ENCODE measurements at regions not wholly inside any gene's neighbourhood (a gene's known extent, or its start where the extent isn't known, plus 50 kb on each side); places are given as distances from the start of the nearest gene placed in this dataset.

DNA sequence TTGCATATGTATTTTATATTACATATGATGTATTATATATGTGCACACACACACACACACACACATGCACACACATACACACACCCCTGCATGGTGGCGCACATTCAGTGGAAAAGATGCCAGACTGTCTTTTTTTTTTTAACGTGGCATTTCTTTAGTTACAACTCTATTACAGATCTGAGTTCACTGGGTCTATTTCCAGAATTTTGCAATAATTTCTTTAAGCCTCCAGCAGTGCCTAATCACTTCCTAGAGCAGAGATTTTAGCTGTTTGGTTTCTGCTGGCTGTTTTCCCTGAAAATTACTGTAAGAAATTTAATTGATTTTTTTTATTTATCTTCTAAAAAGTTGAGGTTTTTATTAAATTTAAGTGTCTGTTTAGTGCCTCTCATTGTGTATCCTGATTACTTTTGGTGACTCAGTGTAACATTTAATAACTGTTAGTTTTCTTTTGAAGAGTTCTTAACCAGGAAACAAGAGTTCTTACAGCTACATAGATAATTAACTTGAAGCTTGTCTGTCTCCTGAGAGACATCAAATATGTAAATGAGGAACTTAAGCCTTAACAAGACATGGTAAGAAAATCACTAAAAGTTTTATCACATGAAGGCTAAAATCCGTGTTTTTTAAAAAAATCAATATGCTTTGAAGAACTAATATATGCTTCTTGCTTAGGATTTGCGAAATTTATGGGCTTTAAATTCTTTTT, 232.0 kb downstream of the MDFIC start:
- POLR2A ChIA-PET = no interaction called here
- H3K27ac Mint-ChIP-seq = no peak overlapping the region
- H3K79me2 ChIP-seq (ENCODE audit: control insufficient read depth, insufficient read depth, low read length) = no peaks in the 10 kb centered on the region

DNA sequence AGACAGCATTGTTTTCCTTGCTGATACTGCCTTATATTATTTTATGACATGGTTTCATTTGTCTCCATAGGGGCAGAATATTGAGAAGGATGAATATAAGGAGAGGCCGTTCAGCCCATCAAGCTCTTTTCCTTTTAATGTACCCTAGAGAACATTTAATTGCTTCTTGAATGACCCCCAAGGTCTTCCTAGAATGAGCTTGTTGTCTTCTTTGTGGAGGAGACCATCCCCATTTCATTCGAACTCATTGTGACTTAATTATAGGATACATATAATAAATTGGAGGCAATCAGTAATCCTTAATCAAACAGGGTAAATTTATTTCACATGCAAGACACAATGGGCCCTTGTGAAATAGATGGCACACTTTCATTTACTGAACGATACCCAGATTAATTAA, 231.3 kb downstream of the MDFIC start:
- H3K27ac Mint-ChIP-seq = no peak overlapping the region
- Histone ChIP-seq H3K27ac (ENCODE audit: low read length in 2 of 2) (no peak overlapping the region), H3K4me1 (ENCODE audit: control insufficient read depth in 2 of 2, insufficient read depth in 2 of 2, low read length in 2 of 2) (no peaks in the 10 kb centered on the region), H4K20me1 (ENCODE audit: control insufficient read depth, insufficient read depth, low read length, poor library complexity, severe bottlenecking) (no peaks in the 10 kb centered on the region), H3K4me2 (replicated peaks; ENCODE audit: low read depth, low read length, poor library complexity, severe bottlenecking) (no peak overlapping the region), H3K9me3 (ENCODE audit: control extremely low read depth in 1 of 3, control insufficient read depth in 2 of 3, insufficient read depth in 1 of 3, low read length in 2 of 3) (no peaks in the 10 kb centered on the region), H3K79me2 (ENCODE audit: control insufficient read depth, insufficient read depth, low read length) (no peaks in the 10 kb centered on the region), H3K36me3 (replicated peaks in 1 of 2; ENCODE audit: control extremely low read depth in 1 of 2, control insufficient read depth in 1 of 2, extremely low read depth in 1 of 2, insufficient read depth in 2 of 2, low read length in 1 of 2) (no peaks in the 10 kb centered on the region), H3K27me3 (replicated peaks in 1 of 4; ENCODE audit: control extremely low read depth in 1 of 4, control insufficient read depth in 3 of 4, insufficient read depth in 4 of 4, low read length in 3 of 4) (no peaks in the 10 kb centered on the region), H2AFZ (ENCODE audit: insufficient read depth, low read depth, low read length, poor library complexity, severe bottlenecking) (no peak overlapping the region), H3K4me3 (ENCODE audit: control extremely low read depth in 1 of 5, extremely low read depth in 1 of 5, insufficient read depth in 1 of 5, low read depth in 2 of 5, low read length in 4 of 5) (no peak overlapping the region), H3K9ac (ENCODE audit: low read length) (no peak overlapping the region)
- DNase-seq = no peak
- ATAC-seq (ENCODE audit: low read depth) = no peak
- TF ChIP-seq EZH2 (IDR thresholded peaks at IDR 0.05; ENCODE audit: borderline replicate concordance, insufficient read depth, low read depth, low read length, poor library complexity, severe bottlenecking) = no peak
- TF ChIP-seq, protein P1, sequence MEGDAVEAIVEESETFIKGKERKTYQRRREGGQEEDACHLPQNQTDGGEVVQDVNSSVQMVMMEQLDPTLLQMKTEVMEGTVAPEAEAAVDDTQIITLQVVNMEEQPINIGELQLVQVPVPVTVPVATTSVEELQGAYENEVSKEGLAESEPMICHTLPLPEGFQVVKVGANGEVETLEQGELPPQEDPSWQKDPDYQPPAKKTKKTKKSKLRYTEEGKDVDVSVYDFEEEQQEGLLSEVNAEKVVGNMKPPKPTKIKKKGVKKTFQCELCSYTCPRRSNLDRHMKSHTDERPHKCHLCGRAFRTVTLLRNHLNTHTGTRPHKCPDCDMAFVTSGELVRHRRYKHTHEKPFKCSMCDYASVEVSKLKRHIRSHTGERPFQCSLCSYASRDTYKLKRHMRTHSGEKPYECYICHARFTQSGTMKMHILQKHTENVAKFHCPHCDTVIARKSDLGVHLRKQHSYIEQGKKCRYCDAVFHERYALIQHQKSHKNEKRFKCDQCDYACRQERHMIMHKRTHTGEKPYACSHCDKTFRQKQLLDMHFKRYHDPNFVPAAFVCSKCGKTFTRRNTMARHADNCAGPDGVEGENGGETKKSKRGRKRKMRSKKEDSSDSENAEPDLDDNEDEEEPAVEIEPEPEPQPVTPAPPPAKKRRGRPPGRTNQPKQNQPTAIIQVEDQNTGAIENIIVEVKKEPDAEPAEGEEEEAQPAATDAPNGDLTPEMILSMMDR (IDR thresholded peaks at IDR 0.05) = no peak
- intact Hi-C loops (cut with micrococcal nuclease) = no loop called here
- ChIA-PET CTCF (no interaction called here), POLR2A (no interaction called here)
- H3K27me3 Mint-ChIP-seq = no peaks in the 10 kb centered on the region
- H3K9me3 Mint-ChIP-seq (ENCODE audit: insufficient read depth) = no peaks in the 10 kb centered on the region
- H3K4me1 Mint-ChIP-seq = no peaks in the 10 kb centered on the region
- 100% methylated on average over 1 of the region's 3 CpGs for WGBS (ENCODE audit: insufficient coverage)
- no peak overlapping the region for H3K4me3 Mint-ChIP-seq

More for the DNA sequence above, 232.0 kb downstream of the MDFIC start:
- ATAC-seq (ENCODE audit: low read depth) (no peak), DNase-seq (no peak)
- Histone ChIP-seq H3K9me3 (ENCODE audit: control extremely low read depth in 1 of 3, control insufficient read depth in 2 of 3, insufficient read depth in 1 of 3, low read length in 2 of 3) (no peaks in the 10 kb centered on the region), H3K27ac (ENCODE audit: low read length in 2 of 2) (no peak overlapping the region), H3K4me3 (ENCODE audit: control extremely low read depth in 1 of 5, extremely low read depth in 1 of 5, insufficient read depth in 1 of 5, low read depth in 2 of 5, low read length in 4 of 5) (no peak overlapping the region), H3K4me1 (ENCODE audit: control insufficient read depth in 2 of 2, insufficient read depth in 2 of 2, low read length in 2 of 2) (no peaks in the 10 kb centered on the region), H3K9ac (ENCODE audit: low read length) (no peak overlapping the region), H3K36me3 (replicated peaks in 1 of 2; ENCODE audit: control extremely low read depth in 1 of 2, control insufficient read depth in 1 of 2, extremely low read depth in 1 of 2, insufficient read depth in 2 of 2, low read length in 1 of 2) (no peaks in the 10 kb centered on the region), H3K27me3 (replicated peaks in 1 of 4; ENCODE audit: control extremely low read depth in 1 of 4, control insufficient read depth in 3 of 4, insufficient read depth in 4 of 4, low read length in 3 of 4) (no peaks in the 10 kb centered on the region), H3K4me2 (replicated peaks; ENCODE audit: low read depth, low read length, poor library complexity, severe bottlenecking) (no peak overlapping the region), H4K20me1 (ENCODE audit: control insufficient read depth, insufficient read depth, low read length, poor library complexity, severe bottlenecking) (no peaks in the 10 kb centered on the region), H2AFZ (ENCODE audit: insufficient read depth, low read depth, low read length, poor library complexity, severe bottlenecking) (no peak overlapping the region)
- intact Hi-C loops (cut with micrococcal nuclease) = no loop called here
- no peaks in the 10 kb centered on the region for H3K9me3 Mint-ChIP-seq (ENCODE audit: insufficient read depth)
- no peaks in the 10 kb centered on the region for H3K27me3 Mint-ChIP-seq
- no peaks in the 10 kb centered on the region for H3K4me1 Mint-ChIP-seq
- no peak for TF ChIP-seq EZH2 (IDR thresholded peaks at IDR 0.05; ENCODE audit: borderline replicate concordance, insufficient read depth, low read depth, low read length, poor library complexity, severe bottlenecking)
- TF ChIP-seq, protein P1 (IDR thresholded peaks at IDR 0.05) = no peak
- WGBS (ENCODE audit: insufficient coverage) = 89% methylated on average over 2 of the region's 4 CpGs
- H3K4me3 Mint-ChIP-seq = no peak overlapping the region
- CTCF ChIA-PET = interaction anchor here (1.2 kb wide), 1 partner anchor 288 kb away, joined by 3 read pairs; no protein-coding TSS in a partner anchor
